Psoas muscle (tissue), 7 donors: ENCODE measurements at regions not wholly inside any gene's neighbourhood (a gene's known extent, or its start where the extent isn't known, plus 50 kb on each side); places are given as distances from the start of the nearest gene placed in this dataset.

Source experiments
- ATAC-seq, 4 donors: fragments of 200-7000 bp; cut with Tn5 transposase; one replicate each; pipeline ENCODE4 v1.9.1; 2020; ENCODE audit warnings: moderate library complexity in 3 of 4, mild to moderate bottlenecking in 2 of 4
- DNase-seq, 2 donors: peaks; one replicate each; pipeline ENCODE4 v3.0.0-alpha.2; 2020
- H3K27ac ChIP-seq: fragments of 200-600 bp; one replicate; pipeline ENCODE4 v1.8.0; 2022
- H3K27me3 ChIP-seq, 3 donors: fragments of 200-600 bp in 1 of 3; one replicate each; pipeline versions ENCODE4 v1.6.1 to v1.8.0; 2013 to 2022; ENCODE audit warnings: low read length in 2 of 3, mild to moderate bottlenecking in 2 of 3, moderate library complexity in 1 of 3; ENCODE audit not compliant: insufficient read depth in 3 of 3
- H3K36me3 ChIP-seq, 2 donors: fragments of 200-600 bp in 1 of 2; one replicate each; pipeline versions ENCODE4 v1.6.1 to v1.8.0; 2013 to 2022; ENCODE audit warnings: low read depth in 1 of 2, mild to moderate bottlenecking in 1 of 2, moderate library complexity in 1 of 2; ENCODE audit not compliant: insufficient read depth in 1 of 2
- H3K4me1 ChIP-seq: fragments of 200-600 bp; one replicate; pipeline ENCODE4 v1.8.0; 2022
- H3K4me3 ChIP-seq: fragments of 200-600 bp; one replicate; pipeline ENCODE4 v1.8.0; 2022; ENCODE audit warnings: mild to moderate bottlenecking
- H3K9me3 ChIP-seq: fragments of 200-600 bp; one replicate; pipeline ENCODE4 v1.8.0; 2022
- CTCF ChIP-seq: fragments of 200-600 bp; IDR thresholded peaks from one replicate; pipeline ENCODE4 v1.8.0; 2022; ENCODE audit warnings: antibody characterized with exemption
- WGBS, 3 donors: extraction: QIAGEN DNeasy Blood & Tissue Kit; methylation state at CpG; one replicate each; pipeline versions ENCODE4 v1.1.6 to v1.1.7; 2013; 5-methylcytosine and 5-hydroxymethylcytosine counted together
- intact Hi-C, 2 donors: fragments of 100-400 bp; cut with DNase I; formaldehyde crosslinking; loops; one replicate each; pipeline versions ENCODE4 v1.11.0 to v1.14.2; 2022
- donor health status: healthy with polysubstance abuse.
- donor health status: DM: no; HTN: no; CAD: no; lungs with moderate emphysema.
- donor health status: Bipolar disorder and iron deficiency.
- donor health status: healthy.
- donor health status: DM: yes; HTN: yes; CAD: no.
- donor health status: DM: no; HTN: no; CAD: no.
- donor health status: DM: yes; HTN: yes; CAD: no.

- Histone ChIP-seq H3K36me3 (no peaks in the 10 kb centered on the region), H3K4me3 (no peak overlapping the region), H3K27ac (no peak overlapping the region), H3K4me1 (no peaks in the 10 kb centered on the region), H3K27me3 (no peaks in the 10 kb centered on the region), H3K9me3 (peaks cover 4% of the 10 kb centered on the region)
- TF ChIP-seq CTCF, result no peak
- WGBS, 3 donors, result 72 to 75% (median 73%) methylated on average over 7 of the region's 7 CpGs
- intact Hi-C loops, result no loop called here
- no peak for DNase-seq
- no peak for ATAC-seq
Observed at GRCh38 chr11:15535414-15535813, 420.7 kb downstream of the INSC start.

GRCh38 chr11:15536438-15536837, 421.7 kb downstream of the INSC start:
- 70 to 85% (median 74%) methylated on average over 2 of the region's 2 CpGs for whole genome bisulfite sequencing, 3 donors
- H3K9me3 ChIP-seq, result peaks cover 1% of the 10 kb centered on the region
- H3K36me3 ChIP-seq, result no peaks in the 10 kb centered on the region
- no peaks in the 10 kb centered on the region for H3K27me3 ChIP-seq
- intact Hi-C loops, result no loop called here
- no peak overlapping the region for H3K4me3 ChIP-seq
- no peak overlapping the region for H3K27ac ChIP-seq
- DNase-seq (no peak), ATAC-seq (no peak)
- no peak for TF ChIP-seq CTCF
- no peaks in the 10 kb centered on the region for H3K4me1 ChIP-seq

DNA sequence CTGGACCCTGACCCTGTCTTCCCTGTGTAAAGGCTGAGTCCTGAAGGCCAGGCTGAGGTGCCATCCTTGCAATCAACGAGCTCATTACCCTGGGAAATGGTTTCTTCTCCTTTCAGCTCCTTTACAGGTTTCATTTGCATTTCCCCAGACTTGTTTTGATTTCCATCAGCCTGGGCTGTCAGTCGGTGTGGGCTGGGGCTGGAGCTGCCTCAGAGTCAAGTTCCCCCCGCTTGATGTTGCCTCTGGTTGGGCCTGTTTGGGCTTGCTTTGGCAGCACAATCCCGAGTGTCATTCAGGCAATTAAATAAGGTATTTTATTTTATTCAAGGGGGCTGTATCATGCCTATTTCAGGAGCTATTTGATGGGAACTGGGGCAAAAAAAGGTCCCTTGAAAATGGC, 424.9 kb downstream of the INSC start:
- 65 to 77% (median 74%) methylated on average over 4 of the region's 4 CpGs for WGBS, 3 donors
- no peak for ATAC-seq

DNA sequence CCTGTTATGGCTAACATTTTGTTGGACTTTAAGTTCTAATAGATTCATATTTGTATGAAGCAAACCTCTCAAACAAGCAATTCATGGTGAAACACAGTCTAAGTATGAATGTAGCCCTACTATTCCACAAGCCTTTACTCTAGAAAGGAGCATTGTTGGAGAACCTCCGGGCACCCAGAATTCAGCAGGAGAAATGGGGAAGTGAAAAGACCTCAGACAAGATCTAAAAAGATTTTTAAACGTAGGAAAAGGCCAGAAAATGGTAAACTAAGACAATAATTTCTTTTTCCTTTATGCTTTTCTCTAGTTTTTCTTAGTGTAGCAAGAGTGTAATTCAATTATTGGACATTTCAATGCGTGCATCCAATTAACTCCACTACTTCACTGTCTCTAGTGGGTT, 426.4 kb downstream of the INSC start:
- no peak for TF ChIP-seq CTCF
- intact Hi-C loops, result no loop called here
- DNase-seq (no peak), ATAC-seq (no peak)
- H3K4me3 ChIP-seq, result no peak overlapping the region
- H3K9me3 ChIP-seq, result no peaks in the 10 kb centered on the region
- H3K27ac ChIP-seq, result no peak overlapping the region
- no peaks in the 10 kb centered on the region for H3K27me3 ChIP-seq
- no peaks in the 10 kb centered on the region for H3K36me3 ChIP-seq
- WGBS, 3 donors, result 79 to 89% (median 86%) methylated on average over 3 of the region's 3 CpGs
- H3K4me1 ChIP-seq, result no peaks in the 10 kb centered on the region

More for the DNA sequence above, 424.9 kb downstream of the INSC start:
- Histone ChIP-seq H3K36me3 (no peaks in the 10 kb centered on the region), H3K9me3 (no peaks in the 10 kb centered on the region), H3K4me3 (no peak overlapping the region), H3K4me1 (no peaks in the 10 kb centered on the region), H3K27ac (no peak overlapping the region), H3K27me3 (no peaks in the 10 kb centered on the region)
- DNase-seq, result no peak
- intact Hi-C loops, result no loop called here
- TF ChIP-seq CTCF, result no peak

GRCh38 chr11:15544353-15544752, 429.6 kb downstream of the INSC start:
- no peaks in the 10 kb centered on the region for H3K27me3 ChIP-seq
- no peak overlapping the region for H3K27ac ChIP-seq
- ATAC-seq, result no peak
- H3K4me3 ChIP-seq, result no peak overlapping the region
- DNase-seq, result no peak
- no peak for TF ChIP-seq CTCF
- no peaks in the 10 kb centered on the region for H3K9me3 ChIP-seq
- WGBS, 3 donors, result 57 to 66% (median 63%) methylated on average over 5 of the region's 5 CpGs
- no peaks in the 10 kb centered on the region for H3K36me3 ChIP-seq
- intact Hi-C loops, result no loop called here
- no peaks in the 10 kb centered on the region for H3K4me1 ChIP-seq
